HepG2 (cell line): ENCODE measurements at regions not wholly inside any gene's neighbourhood (a gene's known extent, or its start where the extent isn't known, plus 50 kb on each side); places are given as distances from the start of the nearest gene placed in this dataset.

Source experiments
- ATAC-seq: fragments of 200-7000 bp; cut with Tn5 transposase; 3 replicates; pipeline ENCODE4 v1.9.1; 2020; ENCODE audit warnings: mild to moderate bottlenecking, moderate library complexity
- BruUV-seq: library from RNA; stranded (reverse); fragments of 400-500 nt; replicated peaks from 2 replicates; lab custom pipeline; 2021; lab: Mats Ljungman, UMichigan
- CTCF ChIA-PET: fragments of 300-600 bp; formaldehyde crosslinking; extraction: SDS; loops from one replicate; lab custom pipeline; 2021; ENCODE audit warnings: low total read pairs, inconsistent platforms, low intra/inter-chr PET ratio; lab: Yijun Ruan, JAX
- POLR2A ChIA-PET: fragments of 350-600 bp; sonication (Branson Sonifier 250); formaldehyde crosslinking; loops from one replicate; lab custom pipeline; 2020; ENCODE audit warnings: antibody characterized with exemption, inconsistent platforms; lab: Yijun Ruan, JAX
- DNase-seq: peaks from one replicate; pipeline ENCODE4 v3.0.0-alpha.2; 2015; ENCODE audit warnings: low spot score
- FAIRE-seq: peaks from 3 replicates; lab custom pipeline; 2011; peaks lifted over from hg19 to GRCh38; lab: Jason Lieb, UNC
- H2AFZ ChIP-seq: one replicate; pipeline ENCODE4 v1.6.1; 2011; ENCODE audit warnings: low read length, inconsistent platforms
- H3K27ac ChIP-seq: fragments of 300-600 bp; 3 replicates; pipeline ENCODE4 v1.8.0; 2011; ENCODE audit warnings: mixed run types, mild to moderate bottlenecking, mixed read lengths, low read length, inconsistent platforms; ENCODE audit not compliant: insufficient read depth; ENCODE audit errors: extremely low read length
- H3K27me3 ChIP-seq, 2 experiments: fragments of 200-600 bp in 1 of 2; 2 replicates in 1 of 2; 3 replicates in 1 of 2; pipeline versions ENCODE4 v1.6.0 to v1.8.0; 2011; ENCODE audit warnings: low read length in 2 of 2, mild to moderate bottlenecking in 2 of 2, moderate library complexity in 2 of 2, inconsistent platforms in 1 of 2; ENCODE audit not compliant: insufficient read depth in 2 of 2, control insufficient read depth in 1 of 2
- H3K36me3 ChIP-seq, 2 experiments: fragments of 200-600 bp in 1 of 2; replicated peaks in 1 of 2; 2 replicates in 1 of 2; 3 replicates in 1 of 2; pipeline versions ENCODE4 v1.5.1 to v1.8.0; 2011; ENCODE audit warnings: low read length in 2 of 2, inconsistent platforms in 1 of 2; ENCODE audit not compliant: insufficient read depth in 2 of 2, control insufficient read depth in 1 of 2
- H3K4me1 ChIP-seq: 2 replicates; pipeline ENCODE4 v1.5.1; 2012; ENCODE audit warnings: low read length, inconsistent platforms; ENCODE audit not compliant: insufficient read depth
- H3K4me2 ChIP-seq: 2 replicates; pipeline ENCODE4 v1.6.0; 2011; ENCODE audit warnings: low read depth, low read length, inconsistent platforms
- H3K4me3 ChIP-seq, 3 experiments: fragments of 200-600 bp in 1 of 3; sonication (generic), shearing (Covaris generic) in 1 of 3; replicated peaks in 1 of 3; 2 replicates each; pipeline ENCODE4 v1.5.1; 2011 to 2016; ENCODE audit warnings: low read length in 3 of 3, inconsistent platforms in 2 of 3, low read depth in 2 of 3, mild to moderate bottlenecking in 2 of 3, control low read depth in 1 of 3, mixed read lengths in 1 of 3; ENCODE audit not compliant: insufficient read depth in 1 of 3
- H3K79me2 ChIP-seq: one replicate; pipeline ENCODE4 v1.6.1; 2011; ENCODE audit warnings: low read length, inconsistent platforms; ENCODE audit not compliant: insufficient read depth
- H3K9ac ChIP-seq: 2 replicates; pipeline ENCODE4 v1.6.0; 2011; ENCODE audit warnings: mild to moderate bottlenecking, low read depth, low read length, inconsistent platforms; ENCODE audit not compliant: insufficient read depth
- H3K9me3 ChIP-seq: 2 replicates; pipeline ENCODE4 v1.5.1; 2012; ENCODE audit warnings: mild to moderate bottlenecking, low read length
- H4K20me1 ChIP-seq: 2 replicates; pipeline ENCODE4 v1.6.0; 2011; ENCODE audit warnings: inconsistent platforms, mild to moderate bottlenecking, low read length, moderate library complexity; ENCODE audit not compliant: insufficient read depth
- CBX2 ChIP-seq, 2 experiments: fragments of 200-600 bp in 1 of 2; sonication (generic); formaldehyde crosslinking in 1 of 2; IDR thresholded peaks; 2 replicates each; pipeline versions ENCODE4 v1.7.0 to v1.8.1; 2018 to 2022; ENCODE audit warnings: low read depth in 2 of 2, low read length in 1 of 2, mild to moderate bottlenecking in 1 of 2, missing genetic modification reagents in 1 of 2
- MXD1 ChIP-seq: sonication (generic); formaldehyde crosslinking; IDR thresholded peaks from 2 replicates; pipeline ENCODE4 v1.4.0; 2020; ENCODE audit warnings: mild to moderate bottlenecking, missing genetic modification reagents
- SP1 ChIP-seq, 2 experiments: fragments of 450-650 bp in 1 of 2; sonication (generic) in 1 of 2; formaldehyde crosslinking in 1 of 2; IDR thresholded peaks; 2 replicates each; pipeline versions ENCODE4 v1.4.0 to v1.6.1; 2016 to 2020; ENCODE audit warnings: missing genetic modification reagents in 1 of 2
- STAG1 ChIP-seq: sonication (generic); formaldehyde crosslinking; IDR thresholded peaks from 2 replicates; pipeline ENCODE4 v1.4.0; 2020; ENCODE audit warnings: missing genetic modification reagents
- ZNF513 ChIP-seq: sonication (generic); formaldehyde crosslinking; conservative IDR thresholded peaks from 2 replicates; pipeline ENCODE4 v1.5.0; 2020; ENCODE audit warnings: missing genetic modification reagents
- ZNF577 ChIP-seq: sonication (generic); formaldehyde crosslinking; IDR thresholded peaks from 2 replicates; pipeline ENCODE4 v1.4.0; 2020; ENCODE audit warnings: mild to moderate bottlenecking, low read depth, missing genetic modification reagents, borderline replicate concordance
- ZSCAN25 ChIP-seq: sonication (generic); formaldehyde crosslinking; IDR thresholded peaks from 2 replicates; pipeline ENCODE4 v1.8.0; 2022; ENCODE audit warnings: mild to moderate bottlenecking, missing genetic modification reagents
- WGBS: methylation state at CpG from one replicate; pipeline ENCODE4 v1.1.6; 2017; ENCODE audit warnings: low lambda C conversion rate; 5-methylcytosine and 5-hydroxymethylcytosine counted together
- in situ Hi-C: cut with HindIII; loops from 2 replicates; pipeline ENCODE4 v1.10.0; 2017; ENCODE audit warnings: low pct_unique_long_range_greater_than_20kb; ENCODE audit not compliant: extremely low pct_ligation_motif_present
- intact Hi-C: fragments of 100-400 bp; cut with micrococcal nuclease; formaldehyde crosslinking; loops from one replicate; pipeline ENCODE4 v1.10.0; 2022; ENCODE audit not compliant: unreplicated experiment

GRCh38 chr6:81655696-81656095 lies 96.8 kb downstream of the TENT5A start (continued):
- no peak for TF ChIP-seq CBX2 (IDR thresholded peaks at IDR 0.05; ENCODE audit: low read depth, low read length)
- TF ChIP-seq CBX2 (CRISPR knock-in tag; IDR thresholded peaks at IDR 0.05; ENCODE audit: low read depth), result no peak
- TF ChIP-seq STAG1 (CRISPR knock-in tag), result no peak
- no peak for TF ChIP-seq ZNF513 (CRISPR knock-in tag)
- TF ChIP-seq SP1 (IDR thresholded peaks at IDR 0.05), result no peak
- TF ChIP-seq SP1 (CRISPR knock-in tag; IDR thresholded peaks at IDR 0.05), result no peak
- TF ChIP-seq MXD1 (CRISPR knock-in tag), result no peak
- TF ChIP-seq ZSCAN25, result no peak

- TF ChIP-seq ZNF577 (CRISPR knock-in tag), result no peak
- Histone ChIP-seq H3K9me3 (no peaks in the 10 kb centered on the region), H3K36me3 (no peaks in the 10 kb centered on the region), H3K79me2 (no peaks in the 10 kb centered on the region), H3K27ac (no peak overlapping the region), H2AFZ (no peak overlapping the region), H3K27me3 (no peaks in the 10 kb centered on the region), H3K4me1 (no peaks in the 10 kb centered on the region), H3K4me3 (no peak overlapping the region), H3K4me2 (no peak overlapping the region), H4K20me1 (no peaks in the 10 kb centered on the region), H3K9ac (no peak overlapping the region)
- POLR2A ChIA-PET, result no interaction called here
- no peak for ATAC-seq
- no peak for FAIRE-seq
- CTCF ChIA-PET, result no interaction called here
- no peak for DNase-seq
- in situ Hi-C loops (no loop called here), intact Hi-C loops (no loop called here)
- 37% methylated on average over 2 of the region's 2 CpGs for WGBS
- BruUV-seq, result no TSS peak
These were observed 104.0 kb downstream of the TENT5A start for GRCh38 chr6:81648502-81648901.
